Naive B cell (primary cell): ENCODE measurements at regions not wholly inside any gene's neighbourhood (a gene's known extent, or its start where the extent isn't known, plus 50 kb on each side); places are given as distances from the start of the nearest gene placed in this dataset.

Experiments used
- ATAC-seq, 2 donors: fragments of 150-1000 bp; cut with Tn5 transposase; 2 replicates each; pipeline ENCODE4 v1.10.0; 2021; ENCODE audit warnings: low read depth in 2 of 2, mild to moderate bottlenecking in 2 of 2, moderate library complexity in 2 of 2
- DNase-seq: peaks from one replicate; pipeline ENCODE4 v3.0.0; 2022
- H3K27ac Mint-ChIP-seq, 6 donors: one replicate each; pipeline ENCODE4 v1.8.0; 2020 to 2022; ENCODE audit warnings: mild to moderate bottlenecking in 6 of 6, mixed read lengths in 6 of 6, moderate library complexity in 5 of 6, inconsistent platforms in 2 of 6
- H3K27me3 Mint-ChIP-seq, 3 donors: one replicate each; pipeline ENCODE4 v1.8.0; 2021 to 2022; ENCODE audit warnings: mixed read lengths in 3 of 3, mild to moderate bottlenecking in 1 of 3
- H3K36me3 Mint-ChIP-seq, 2 donors: one replicate each; pipeline ENCODE4 v1.8.0; 2020 to 2022; ENCODE audit warnings: mixed read lengths in 2 of 2, inconsistent platforms in 1 of 2, mild to moderate bottlenecking in 1 of 2
- H3K4me1 Mint-ChIP-seq, 3 donors: one replicate each; pipeline ENCODE4 v1.8.0; 2020 to 2022; ENCODE audit warnings: mixed read lengths in 3 of 3, inconsistent platforms in 1 of 3, mild to moderate bottlenecking in 1 of 3, moderate library complexity in 1 of 3
- H3K4me3 Mint-ChIP-seq, 8 donors: one replicate each; pipeline ENCODE4 v1.8.0; 2020 to 2022; ENCODE audit warnings: mild to moderate bottlenecking in 8 of 8, mixed read lengths in 8 of 8, moderate library complexity in 8 of 8, inconsistent platforms in 2 of 8
- H3K9me3 Mint-ChIP-seq, 7 donors: one replicate each; pipeline ENCODE4 v1.8.0; 2020 to 2022; ENCODE audit warnings: mixed read lengths in 7 of 7, mild to moderate bottlenecking in 5 of 7, inconsistent platforms in 2 of 7, moderate library complexity in 1 of 7

GRCh38 chr18:78074400-78075020 lies 824.9 kb downstream of the GALR1 start:
- H3K36me3 Mint-ChIP-seq, result no peaks in the 10 kb centered on the region
- DNase-seq (no peak), ATAC-seq (no peak)
- H3K27ac Mint-ChIP-seq, result no peak overlapping the region
- H3K27me3 Mint-ChIP-seq, result peaks cover 0 to 11% (median 0%) of the 10 kb centered on the region in 3 donors
- H3K9me3 Mint-ChIP-seq, result peaks cover 0 to 4% (median 2%) of the 10 kb centered on the region in 7 donors
- no peak overlapping the region for H3K4me3 Mint-ChIP-seq
- H3K4me1 Mint-ChIP-seq, result no peaks in the 10 kb centered on the region

- Mint-ChIP-seq H3K9me3 (peaks cover 0 to 4% (median 0%) of the 10 kb centered on the region in 7 donors), H3K27me3 (peaks cover 0 to 6% (median 0%) of the 10 kb centered on the region in 3 donors), H3K4me1 (no peaks in the 10 kb centered on the region), H3K36me3 (no peaks in the 10 kb centered on the region), H3K4me3 (no peak overlapping the region), H3K27ac (no peak overlapping the region)
- DNase-seq (no peak), ATAC-seq (no peak)
Observed at GRCh38 chr18:78080081-78080480, 830.4 kb downstream of the GALR1 start.

- peaks cover 0 to 4% (median 0%) of the 10 kb centered on the region in 7 donors for H3K9me3 Mint-ChIP-seq
- H3K27ac Mint-ChIP-seq, result no peak overlapping the region
- ATAC-seq, result no peak
- DNase-seq, result no peak
- peaks cover 0 to 1% (median 0%) of the 10 kb centered on the region in 3 donors for H3K27me3 Mint-ChIP-seq
- no peaks in the 10 kb centered on the region for H3K36me3 Mint-ChIP-seq
- H3K4me3 Mint-ChIP-seq, result no peak overlapping the region
- no peaks in the 10 kb centered on the region for H3K4me1 Mint-ChIP-seq
Observed at GRCh38 chr18:78080761-78081160, 831.1 kb downstream of the GALR1 start.

DNA sequence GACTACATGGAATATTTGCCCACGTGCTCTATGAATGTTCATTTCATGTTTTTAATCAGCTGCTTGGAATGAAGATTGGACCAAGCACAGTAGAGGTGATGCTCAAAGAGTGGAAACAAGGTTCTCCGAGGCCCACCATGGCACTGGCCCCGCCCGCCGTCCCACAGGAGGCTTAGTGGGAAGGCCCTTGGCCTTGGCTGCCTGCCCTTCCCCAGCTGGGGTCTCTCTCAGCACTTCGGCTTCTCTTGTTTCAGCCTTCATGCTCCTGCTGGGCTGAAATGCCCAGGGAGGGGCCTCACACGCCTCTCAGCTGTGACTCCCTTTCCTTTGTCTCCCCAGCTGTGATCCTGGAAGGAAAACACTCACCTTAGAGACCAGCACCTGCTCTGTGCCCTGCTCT lies 833.2 kb downstream of the GALR1 start:
- Mint-ChIP-seq H3K27me3 (no peaks in the 10 kb centered on the region), H3K4me3 (no peak overlapping the region), H3K4me1 (no peaks in the 10 kb centered on the region), H3K9me3 (peaks cover 0 to 4% (median 0%) of the 10 kb centered on the region in 7 donors), H3K27ac (no peak overlapping the region), H3K36me3 (no peaks in the 10 kb centered on the region)
- no peak for ATAC-seq
- DNase-seq, result no peak

DNA sequence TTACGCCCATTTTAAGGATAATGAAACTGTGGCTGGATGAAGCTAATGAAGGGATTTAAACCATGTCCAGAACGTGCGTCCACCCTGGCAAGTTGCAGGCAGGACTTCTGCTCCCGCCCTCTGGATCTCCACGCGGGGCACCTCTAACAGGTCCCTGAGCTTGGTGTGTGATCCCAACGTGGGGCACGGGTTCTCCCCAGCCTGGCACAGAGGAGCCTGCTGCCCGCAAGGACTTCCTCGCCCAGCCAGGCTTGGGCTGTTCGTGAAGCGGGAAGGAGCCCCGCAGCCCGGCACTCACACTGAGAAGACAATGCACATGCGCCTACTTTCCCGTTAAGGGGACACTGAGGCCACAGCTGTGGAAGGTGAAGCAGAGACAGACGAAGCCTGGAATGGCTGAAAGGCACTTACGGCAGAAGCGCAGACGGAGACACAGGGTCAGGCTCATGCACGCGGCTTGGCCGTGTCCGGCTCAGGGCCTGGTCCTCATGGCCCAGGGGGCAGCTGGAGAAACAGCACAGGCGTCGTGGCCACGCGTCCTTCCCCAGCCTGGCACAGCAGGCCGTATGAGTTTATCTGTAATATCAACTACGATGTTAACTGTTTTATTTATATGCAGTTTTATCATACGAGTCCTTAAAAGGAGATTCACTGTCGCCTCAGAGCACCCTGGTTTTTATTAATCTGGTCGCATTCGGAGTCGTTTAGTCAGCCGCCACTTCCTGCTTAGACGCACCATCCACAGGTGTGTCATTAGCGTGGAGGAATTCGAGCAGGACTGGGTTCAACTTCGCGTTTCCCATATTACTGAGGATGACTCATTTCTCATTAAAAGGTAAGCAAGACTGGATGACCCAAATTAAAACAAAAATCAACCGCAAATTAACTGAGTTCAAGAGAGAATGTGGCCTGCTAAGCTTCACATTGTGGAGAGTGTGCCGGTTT lies 835.9 kb downstream of the GALR1 start:
- no peak overlapping the region for H3K27ac Mint-ChIP-seq
- ATAC-seq (no peak), DNase-seq (no peak)
- no peaks in the 10 kb centered on the region for H3K36me3 Mint-ChIP-seq
- no peaks in the 10 kb centered on the region for H3K4me1 Mint-ChIP-seq
- no peaks in the 10 kb centered on the region for H3K27me3 Mint-ChIP-seq
- H3K4me3 Mint-ChIP-seq, result no peak overlapping the region
- H3K9me3 Mint-ChIP-seq, result peaks cover 0 to 8% (median 0%) of the 10 kb centered on the region in 7 donors

- H3K4me3 Mint-ChIP-seq, result no peak overlapping the region
- DNase-seq (no peak), ATAC-seq (no peak)
- H3K27me3 Mint-ChIP-seq, result no peaks in the 10 kb centered on the region
- no peaks in the 10 kb centered on the region for H3K4me1 Mint-ChIP-seq
- H3K9me3 Mint-ChIP-seq, result peaks cover 0 to 8% (median 0%) of the 10 kb centered on the region in 7 donors
- no peaks in the 10 kb centered on the region for H3K36me3 Mint-ChIP-seq
- no peak overlapping the region for H3K27ac Mint-ChIP-seq
Observed at GRCh38 chr18:78086931-78087330, 837.3 kb downstream of the GALR1 start.

DNA sequence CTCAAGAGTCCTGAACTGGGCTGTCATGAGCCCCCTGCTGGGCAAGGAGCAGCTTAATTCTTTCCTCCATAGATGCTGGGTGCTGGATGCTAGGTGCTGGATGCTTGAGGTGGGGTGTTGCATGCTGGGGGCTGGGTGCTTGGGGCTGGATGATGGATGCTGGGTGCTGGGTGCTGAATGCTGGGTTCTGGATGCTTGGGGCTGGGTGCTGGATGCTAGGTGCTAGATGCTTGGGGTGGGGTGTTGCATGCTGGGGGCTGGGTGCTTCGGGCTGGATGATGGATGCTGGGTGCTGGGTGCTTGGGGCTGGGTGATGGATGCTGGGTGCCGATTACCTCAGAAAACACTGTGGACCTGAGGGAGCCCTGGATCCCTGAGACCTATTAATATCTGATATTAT lies 837.7 kb downstream of the GALR1 start:
- no peak overlapping the region for H3K4me3 Mint-ChIP-seq
- no peak overlapping the region for H3K27ac Mint-ChIP-seq
- peaks cover 0 to 8% (median 0%) of the 10 kb centered on the region in 7 donors for H3K9me3 Mint-ChIP-seq
- no peaks in the 10 kb centered on the region for H3K4me1 Mint-ChIP-seq
- ATAC-seq (no peak), DNase-seq (no peak)
- no peaks in the 10 kb centered on the region for H3K27me3 Mint-ChIP-seq
- H3K36me3 Mint-ChIP-seq, result no peaks in the 10 kb centered on the region

- no peaks in the 10 kb centered on the region for H3K27me3 Mint-ChIP-seq
- DNase-seq (no peak), ATAC-seq (no peak)
- peaks cover 0 to 8% (median 0%) of the 10 kb centered on the region in 7 donors for H3K9me3 Mint-ChIP-seq
- H3K36me3 Mint-ChIP-seq, result no peaks in the 10 kb centered on the region
- no peaks in the 10 kb centered on the region for H3K4me1 Mint-ChIP-seq
- H3K4me3 Mint-ChIP-seq, result no peak overlapping the region
- no peak overlapping the region for H3K27ac Mint-ChIP-seq
Observed at GRCh38 chr18:78090584-78090983, 840.9 kb downstream of the GALR1 start.

GRCh38 chr18:78092901-78093300 lies 843.3 kb downstream of the GALR1 start:
- H3K36me3 Mint-ChIP-seq, result no peaks in the 10 kb centered on the region
- H3K4me1 Mint-ChIP-seq, result no peaks in the 10 kb centered on the region
- no peak overlapping the region for H3K4me3 Mint-ChIP-seq
- DNase-seq, result no peak
- H3K27ac Mint-ChIP-seq, result no peak overlapping the region
- H3K9me3 Mint-ChIP-seq, result peaks cover 0 to 12% (median 1%) of the 10 kb centered on the region in 7 donors
- no peak for ATAC-seq
- no peaks in the 10 kb centered on the region for H3K27me3 Mint-ChIP-seq

DNA sequence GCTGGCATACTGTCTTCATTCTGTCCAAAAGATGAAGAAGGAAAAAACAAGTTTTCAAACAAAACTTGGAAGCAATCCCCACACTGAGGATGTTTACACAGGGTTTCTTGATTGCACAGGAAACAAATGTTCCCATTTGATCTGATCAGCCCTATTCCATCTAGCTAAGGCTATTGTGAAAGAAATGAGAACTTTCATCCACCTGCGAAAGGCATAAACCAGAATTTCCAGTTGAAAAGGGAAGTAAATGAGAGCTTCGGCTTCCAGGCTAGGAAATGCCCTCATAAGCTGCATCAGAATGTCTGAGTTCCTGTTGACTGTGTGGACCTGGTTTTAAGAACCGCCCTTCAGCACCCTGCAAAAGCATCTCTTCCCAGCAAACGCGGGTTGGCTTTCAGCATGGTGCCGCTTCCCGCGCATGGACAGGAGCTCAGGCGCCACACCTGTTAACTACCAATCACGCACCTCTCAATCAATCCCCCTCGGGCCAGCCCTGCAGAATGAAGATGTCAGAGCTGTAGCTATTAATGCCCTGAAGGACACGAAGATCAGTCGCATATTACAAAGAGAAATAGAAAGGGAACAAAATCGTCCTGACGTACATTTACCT lies 850.4 kb downstream of the GALR1 start:
- peaks cover 0 to 15% (median 11%) of the 10 kb centered on the region in 7 donors for H3K9me3 Mint-ChIP-seq
- H3K27ac Mint-ChIP-seq, result no peak overlapping the region
- no peaks in the 10 kb centered on the region for H3K4me1 Mint-ChIP-seq
- H3K27me3 Mint-ChIP-seq, result peaks cover 0 to 4% (median 0%) of the 10 kb centered on the region in 3 donors
- no peaks in the 10 kb centered on the region for H3K36me3 Mint-ChIP-seq
- ATAC-seq (no peak), DNase-seq (no peak)
- H3K4me3 Mint-ChIP-seq, result no peak overlapping the region

GRCh38 chr18:78101091-78101490 lies 851.4 kb downstream of the GALR1 start:
- no peak for DNase-seq
- H3K4me1 Mint-ChIP-seq, result no peaks in the 10 kb centered on the region
- peaks cover 0 to 20% (median 11%) of the 10 kb centered on the region in 7 donors for H3K9me3 Mint-ChIP-seq
- H3K4me3 Mint-ChIP-seq, result no peak overlapping the region
- no peak overlapping the region for H3K27ac Mint-ChIP-seq
- ATAC-seq, result no peak
- H3K27me3 Mint-ChIP-seq, result peaks cover 0 to 4% (median 0%) of the 10 kb centered on the region in 3 donors
- no peaks in the 10 kb centered on the region for H3K36me3 Mint-ChIP-seq

DNA sequence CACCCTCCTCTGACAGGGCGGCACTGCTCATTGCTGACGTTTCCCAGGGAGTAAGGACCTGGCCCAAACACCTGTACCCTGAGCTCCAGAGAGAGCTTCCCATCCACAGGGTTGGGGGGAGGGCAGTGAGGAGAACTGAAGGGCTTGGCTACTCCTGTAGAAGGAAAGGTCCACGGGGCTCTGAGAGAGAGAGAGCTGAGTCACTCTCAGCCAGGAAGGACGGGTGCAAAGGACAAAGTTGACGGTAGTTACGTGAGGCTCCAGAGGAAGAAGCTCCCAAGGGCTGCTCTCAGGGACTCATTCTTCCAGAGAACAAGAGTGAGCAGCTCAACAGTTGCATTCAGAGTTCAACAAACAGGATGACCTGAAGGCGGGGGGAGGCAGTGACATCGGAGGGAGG lies 852.5 kb downstream of the GALR1 start:
- ATAC-seq (no peak), DNase-seq (no peak)

GRCh38 chr18:78105611-78106010 lies 856.0 kb downstream of the GALR1 start:
- no peak for ATAC-seq
- Mint-ChIP-seq H3K9me3 (peaks cover 0 to 20% (median 14%) of the 10 kb centered on the region in 7 donors), H3K27me3 (no peaks in the 10 kb centered on the region), H3K4me1 (no peaks in the 10 kb centered on the region), H3K36me3 (no peaks in the 10 kb centered on the region), H3K4me3 (no peak overlapping the region), H3K27ac (no peak overlapping the region)
- no peak for DNase-seq

More for the DNA sequence above, 852.5 kb downstream of the GALR1 start:
- no peaks in the 10 kb centered on the region for H3K36me3 Mint-ChIP-seq
- no peak overlapping the region for H3K4me3 Mint-ChIP-seq
- no peaks in the 10 kb centered on the region for H3K4me1 Mint-ChIP-seq
- H3K27ac Mint-ChIP-seq, result peak overlapping the region in 1 of 6 donors; percentile 24
- peaks cover 0 to 4% (median 0%) of the 10 kb centered on the region in 3 donors for H3K27me3 Mint-ChIP-seq
- H3K9me3 Mint-ChIP-seq, result peaks cover 0 to 20% (median 13%) of the 10 kb centered on the region in 7 donors
